HEK293 (cell line): ENCODE measurements at regions not wholly inside any gene's neighbourhood (a gene's known extent, or its start where the extent isn't known, plus 50 kb on each side); places are given as distances from the start of the nearest gene placed in this dataset.

Experiments
- CTCF ChIA-PET: fragments of 350-600 bp; formaldehyde crosslinking; extraction: SDS; loops from one replicate; lab custom pipeline; 2021; ENCODE audit warnings: antibody characterized with exemption; lab: Yijun Ruan, JAX
- POLR2A ChIA-PET: fragments of 300-600 bp; formaldehyde crosslinking; extraction: SDS; loops from one replicate; lab custom pipeline; 2020; ENCODE audit warnings: antibody characterized with exemption, inconsistent platforms; lab: Yijun Ruan, JAX
- H3K27ac ChIP-seq: fragments of 200-500 bp; sonication (Bioruptor generic); 2 replicates; pipeline ENCODE4 v1.5.1; 2014; ENCODE audit warnings: low read depth, low read length, control low read depth, inconsistent platforms; ENCODE audit errors: extremely low read depth
- H3K36me3 ChIP-seq, 2 experiments: fragments of 200-500 bp in 1 of 2; sonication (Bioruptor generic) in 1 of 2; 1 replicate in 1 of 2; 2 replicates in 1 of 2; pipeline ENCODE4 v1.5.1; 2014 to 2017; ENCODE audit warnings: inconsistent platforms in 2 of 2, low read length in 2 of 2; ENCODE audit not compliant: control insufficient read depth in 2 of 2, insufficient read depth in 1 of 2
- H3K4me1 ChIP-seq: fragments of 200-500 bp; sonication (Bioruptor generic); 2 replicates; pipeline ENCODE4 v1.5.1; 2014; ENCODE audit warnings: mild to moderate bottlenecking, low read length, inconsistent platforms; ENCODE audit not compliant: control insufficient read depth, insufficient read depth
- H3K4me3 ChIP-seq: 2 replicates; pipeline ENCODE4 v1.5.1; 2011; ENCODE audit warnings: low read depth, mild to moderate bottlenecking, control low read depth, low read length, moderate library complexity
- H3K9me3 ChIP-seq: fragments of 200-500 bp; sonication (Bioruptor generic); 2 replicates; pipeline ENCODE4 v1.5.1; 2014; ENCODE audit warnings: low read depth, low read length, inconsistent platforms; ENCODE audit not compliant: control insufficient read depth, insufficient read depth
- BCL11B ChIP-seq: fragments of 450-650 bp; formaldehyde crosslinking; IDR thresholded peaks from 2 replicates; pipeline ENCODE4 v1.5.1; 2016; ENCODE audit warnings: low read depth, missing biosample characterization, missing genetic modification characterization
- PBX3 ChIP-seq: sonication (generic); formaldehyde crosslinking; IDR thresholded peaks from 2 replicates; pipeline ENCODE4 v1.8.1; 2022; ENCODE audit warnings: mild to moderate bottlenecking, moderate library complexity, missing genetic modification reagents
- RBAK ChIP-seq: fragments of 450-650 bp; formaldehyde crosslinking; IDR thresholded peaks from 2 replicates; pipeline ENCODE4 v1.5.1; 2016; ENCODE audit warnings: missing biosample characterization, missing genetic modification characterization
- TCF7L2 ChIP-seq: IDR thresholded peaks from 2 replicates; pipeline ENCODE4 v1.6.1; 2011; ENCODE audit warnings: low read depth, mild to moderate bottlenecking, inconsistent platforms, low read length, moderate library complexity, borderline replicate concordance
- ZNF223 ChIP-seq: fragments of 450-650 bp; formaldehyde crosslinking; IDR thresholded peaks from 2 replicates; pipeline ENCODE4 v1.5.1; 2016; ENCODE audit warnings: missing biosample characterization, missing genetic modification characterization
- ZNF530 ChIP-seq: fragments of 450-650 bp; formaldehyde crosslinking; IDR thresholded peaks from 2 replicates; pipeline ENCODE4 v1.5.1; 2016; ENCODE audit warnings: low read depth, missing biosample characterization, missing genetic modification characterization
- ZNF558 ChIP-seq: fragments of 450-650 bp; formaldehyde crosslinking; IDR thresholded peaks from 2 replicates; pipeline ENCODE4 v1.5.1; 2016; ENCODE audit warnings: missing biosample characterization, missing genetic modification characterization
- ZNF629 ChIP-seq: fragments of 450-650 bp; formaldehyde crosslinking; IDR thresholded peaks from 2 replicates; pipeline ENCODE4 v1.5.1; 2017; ENCODE audit warnings: missing biosample characterization, missing genetic modification characterization
- ZNF747 ChIP-seq: fragments of 450-650 bp; formaldehyde crosslinking; IDR thresholded peaks from 2 replicates; pipeline ENCODE4 v1.5.1; 2016; ENCODE audit warnings: missing biosample characterization, missing genetic modification characterization
- ZNF76 ChIP-seq: fragments of 450-650 bp; formaldehyde crosslinking; IDR thresholded peaks from 2 replicates; pipeline ENCODE4; 2016; ENCODE audit warnings: low read depth, missing biosample characterization, missing genetic modification characterization, borderline replicate concordance
- ZNF830 ChIP-seq: fragments of 450-650 bp; IDR thresholded peaks from 2 replicates; pipeline ENCODE4 v1.5.0; 2018; ENCODE audit warnings: missing biosample characterization, missing genetic modification characterization, low read depth, mild to moderate bottlenecking, moderate library complexity
- TF ChIP-seq, protein P1 (sequence below): fragments of 450-650 bp; formaldehyde crosslinking; IDR thresholded peaks from 2 replicates; pipeline ENCODE4 v1.5.1; 2016; ENCODE audit warnings: missing biosample characterization, missing genetic modification characterization, low read depth
- TF ChIP-seq, protein P2 (sequence below): fragments of 450-650 bp; formaldehyde crosslinking; IDR thresholded peaks from 2 replicates; pipeline ENCODE4 v1.5.1; 2016; ENCODE audit warnings: missing biosample characterization, missing genetic modification characterization
- TF ChIP-seq, protein P3 (sequence below): fragments of 450-650 bp; formaldehyde crosslinking; IDR thresholded peaks from 2 replicates; pipeline ENCODE4 v1.5.1; 2017; ENCODE audit warnings: missing biosample characterization, missing genetic modification characterization
- TF ChIP-seq, protein P4 (sequence below): fragments of 450-650 bp; formaldehyde crosslinking; IDR thresholded peaks from 2 replicates; pipeline ENCODE4 v1.5.1; 2017; ENCODE audit warnings: missing biosample characterization, missing genetic modification characterization
- TF ChIP-seq, protein P5 (sequence below): fragments of 450-650 bp; formaldehyde crosslinking; IDR thresholded peaks from 2 replicates; pipeline ENCODE4 v1.5.1; 2016; ENCODE audit warnings: missing biosample characterization, missing genetic modification characterization, borderline replicate concordance

GRCh38 chr5:61842840-61843239, 463.2 kb upstream of the KIF2A start:
- TF ChIP-seq ZNF830 (tag by site-specific recombination): no peak
- no peak for TF ChIP-seq ZNF223 (tag by site-specific recombination)
- no peak for TF ChIP-seq ZNF558 (tag by site-specific recombination)
- no peak overlapping the region for H3K27ac ChIP-seq
- no peak overlapping the region for H3K4me3 ChIP-seq
- H3K4me1 ChIP-seq: no peaks in the 10 kb centered on the region
- ChIA-PET POLR2A (no interaction called here), CTCF (interaction anchor here (1.0 kb wide), 1 partner anchor 75 kb away, joined by 3 read pairs; no protein-coding TSS in a partner anchor)
- no peaks in the 10 kb centered on the region for H3K9me3 ChIP-seq
- H3K36me3 ChIP-seq: no peaks in the 10 kb centered on the region

DNA sequence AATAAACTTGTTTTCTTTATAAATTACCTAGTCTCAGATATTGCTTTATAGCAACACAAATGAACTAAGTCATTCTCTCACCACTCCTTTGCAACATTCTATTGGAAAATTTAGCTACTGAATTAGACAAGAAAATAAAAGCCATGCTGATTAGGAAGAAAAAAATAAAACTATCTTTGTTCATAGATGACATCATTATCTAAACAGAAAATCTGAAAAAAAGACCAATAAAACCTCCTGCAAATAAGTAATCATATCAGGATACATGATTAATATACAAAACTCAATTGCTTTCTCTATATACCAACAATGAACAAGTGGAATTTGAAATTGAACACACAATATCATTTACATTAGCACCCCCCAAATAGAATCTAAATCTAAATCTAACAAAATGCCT, 455.3 kb upstream of the KIF2A start:
- Histone ChIP-seq H3K4me3 (no peak overlapping the region), H3K4me1 (no peaks in the 10 kb centered on the region), H3K9me3 (no peaks in the 10 kb centered on the region), H3K36me3 (no peaks in the 10 kb centered on the region), H3K27ac (no peak overlapping the region)
- CTCF ChIA-PET: no interaction called here
- POLR2A ChIA-PET: no interaction called here
- no peak for TF ChIP-seq ZNF530
- TF ChIP-seq, protein P1, sequence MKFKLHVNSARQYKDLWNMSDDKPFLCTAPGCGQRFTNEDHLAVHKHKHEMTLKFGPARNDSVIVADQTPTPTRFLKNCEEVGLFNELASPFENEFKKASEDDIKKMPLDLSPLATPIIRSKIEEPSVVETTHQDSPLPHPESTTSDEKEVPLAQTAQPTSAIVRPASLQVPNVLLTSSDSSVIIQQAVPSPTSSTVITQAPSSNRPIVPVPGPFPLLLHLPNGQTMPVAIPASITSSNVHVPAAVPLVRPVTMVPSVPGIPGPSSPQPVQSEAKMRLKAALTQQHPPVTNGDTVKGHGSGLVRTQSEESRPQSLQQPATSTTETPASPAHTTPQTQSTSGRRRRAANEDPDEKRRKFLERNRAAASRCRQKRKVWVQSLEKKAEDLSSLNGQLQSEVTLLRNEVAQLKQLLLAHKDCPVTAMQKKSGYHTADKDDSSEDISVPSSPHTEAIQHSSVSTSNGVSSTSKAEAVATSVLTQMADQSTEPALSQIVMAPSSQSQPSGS (tag by site-specific recombination): peak; percentile 78

DNA sequence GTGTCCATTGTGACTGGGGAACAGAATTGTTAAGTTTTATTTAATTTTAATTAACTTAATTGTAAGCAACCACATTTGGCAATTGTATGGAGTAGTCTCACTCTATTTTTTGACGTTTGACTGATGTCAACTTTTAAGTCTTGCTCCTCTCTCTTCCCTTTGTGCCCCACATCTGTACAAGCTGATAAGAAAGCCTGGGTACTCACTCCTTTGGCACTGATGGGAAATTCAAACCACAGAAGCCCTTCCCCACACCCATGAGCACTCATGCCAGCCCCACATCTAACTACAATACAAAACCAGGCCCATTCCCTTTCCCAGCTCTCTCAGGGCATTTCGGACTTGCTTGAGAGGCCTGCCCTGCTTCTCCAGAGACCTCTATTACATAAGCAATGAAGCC, 451.5 kb upstream of the KIF2A start:
- no peak overlapping the region for H3K27ac ChIP-seq
- no peak overlapping the region for H3K4me3 ChIP-seq
- no peaks in the 10 kb centered on the region for H3K9me3 ChIP-seq
- POLR2A ChIA-PET: no interaction called here
- no peaks in the 10 kb centered on the region for H3K4me1 ChIP-seq
- CTCF ChIA-PET: interaction anchor here (0.7 kb wide), 1 partner anchor 1207 kb away, joined by 3 read pairs; no protein-coding TSS in a partner anchor
- H3K36me3 ChIP-seq: no peaks in the 10 kb centered on the region
- no peak for TF ChIP-seq BCL11B (tag by site-specific recombination)
- TF ChIP-seq, protein P2, sequence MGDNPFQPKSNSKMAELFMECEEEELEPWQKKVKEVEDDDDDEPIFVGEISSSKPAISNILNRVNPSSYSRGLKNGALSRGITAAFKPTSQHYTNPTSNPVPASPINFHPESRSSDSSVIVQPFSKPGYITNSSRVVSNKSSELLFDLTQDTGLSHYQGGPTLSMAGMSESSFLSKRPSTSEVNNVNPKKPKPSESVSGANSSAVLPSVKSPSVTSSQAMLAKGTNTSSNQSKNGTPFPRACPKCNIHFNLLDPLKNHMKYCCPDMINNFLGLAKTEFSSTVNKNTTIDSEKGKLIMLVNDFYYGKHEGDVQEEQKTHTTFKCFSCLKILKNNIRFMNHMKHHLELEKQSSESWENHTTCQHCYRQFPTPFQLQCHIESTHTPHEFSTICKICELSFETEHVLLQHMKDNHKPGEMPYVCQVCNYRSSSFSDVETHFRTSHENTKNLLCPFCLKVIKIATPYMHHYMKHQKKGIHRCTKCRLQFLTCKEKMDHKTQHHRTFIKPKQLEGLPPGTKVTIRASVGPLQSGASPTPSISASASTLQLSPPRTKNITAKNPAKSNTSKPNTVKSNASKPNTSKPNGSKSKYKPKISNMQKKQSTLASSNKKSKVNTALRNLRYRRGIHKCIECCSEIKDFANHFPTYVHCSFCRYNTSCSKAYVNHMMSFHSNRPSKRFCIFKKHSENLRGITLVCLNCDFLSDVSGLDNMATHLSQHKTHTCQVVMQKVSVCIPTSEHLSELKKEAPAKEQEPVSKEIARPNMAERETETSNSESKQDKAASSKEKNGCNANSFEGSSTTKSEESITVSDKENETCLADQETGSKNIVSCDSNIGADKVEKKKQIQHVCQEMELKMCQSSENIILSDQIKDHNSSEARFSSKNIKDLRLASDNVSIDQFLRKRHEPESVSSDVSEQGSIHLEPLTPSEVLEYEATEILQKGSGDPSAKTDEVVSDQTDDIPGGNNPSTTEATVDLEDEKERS (tag by site-specific recombination): no peak
- TF ChIP-seq ZNF629 (tag by site-specific recombination): no peak
- no peak for TF ChIP-seq RBAK (tag by site-specific recombination)
- TF ChIP-seq, protein P3, sequence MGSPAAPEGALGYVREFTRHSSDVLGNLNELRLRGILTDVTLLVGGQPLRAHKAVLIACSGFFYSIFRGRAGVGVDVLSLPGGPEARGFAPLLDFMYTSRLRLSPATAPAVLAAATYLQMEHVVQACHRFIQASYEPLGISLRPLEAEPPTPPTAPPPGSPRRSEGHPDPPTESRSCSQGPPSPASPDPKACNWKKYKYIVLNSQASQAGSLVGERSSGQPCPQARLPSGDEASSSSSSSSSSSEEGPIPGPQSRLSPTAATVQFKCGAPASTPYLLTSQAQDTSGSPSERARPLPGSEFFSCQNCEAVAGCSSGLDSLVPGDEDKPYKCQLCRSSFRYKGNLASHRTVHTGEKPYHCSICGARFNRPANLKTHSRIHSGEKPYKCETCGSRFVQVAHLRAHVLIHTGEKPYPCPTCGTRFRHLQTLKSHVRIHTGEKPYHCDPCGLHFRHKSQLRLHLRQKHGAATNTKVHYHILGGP: no peak
- no peak for TF ChIP-seq ZNF76 (tag by site-specific recombination)
- TF ChIP-seq, protein P4, sequence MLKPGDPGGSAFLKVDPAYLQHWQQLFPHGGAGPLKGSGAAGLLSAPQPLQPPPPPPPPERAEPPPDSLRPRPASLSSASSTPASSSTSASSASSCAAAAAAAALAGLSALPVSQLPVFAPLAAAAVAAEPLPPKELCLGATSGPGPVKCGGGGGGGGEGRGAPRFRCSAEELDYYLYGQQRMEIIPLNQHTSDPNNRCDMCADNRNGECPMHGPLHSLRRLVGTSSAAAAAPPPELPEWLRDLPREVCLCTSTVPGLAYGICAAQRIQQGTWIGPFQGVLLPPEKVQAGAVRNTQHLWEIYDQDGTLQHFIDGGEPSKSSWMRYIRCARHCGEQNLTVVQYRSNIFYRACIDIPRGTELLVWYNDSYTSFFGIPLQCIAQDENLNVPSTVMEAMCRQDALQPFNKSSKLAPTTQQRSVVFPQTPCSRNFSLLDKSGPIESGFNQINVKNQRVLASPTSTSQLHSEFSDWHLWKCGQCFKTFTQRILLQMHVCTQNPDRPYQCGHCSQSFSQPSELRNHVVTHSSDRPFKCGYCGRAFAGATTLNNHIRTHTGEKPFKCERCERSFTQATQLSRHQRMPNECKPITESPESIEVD: no peak
- TF ChIP-seq PBX3: no peak
- TF ChIP-seq, protein P5, sequence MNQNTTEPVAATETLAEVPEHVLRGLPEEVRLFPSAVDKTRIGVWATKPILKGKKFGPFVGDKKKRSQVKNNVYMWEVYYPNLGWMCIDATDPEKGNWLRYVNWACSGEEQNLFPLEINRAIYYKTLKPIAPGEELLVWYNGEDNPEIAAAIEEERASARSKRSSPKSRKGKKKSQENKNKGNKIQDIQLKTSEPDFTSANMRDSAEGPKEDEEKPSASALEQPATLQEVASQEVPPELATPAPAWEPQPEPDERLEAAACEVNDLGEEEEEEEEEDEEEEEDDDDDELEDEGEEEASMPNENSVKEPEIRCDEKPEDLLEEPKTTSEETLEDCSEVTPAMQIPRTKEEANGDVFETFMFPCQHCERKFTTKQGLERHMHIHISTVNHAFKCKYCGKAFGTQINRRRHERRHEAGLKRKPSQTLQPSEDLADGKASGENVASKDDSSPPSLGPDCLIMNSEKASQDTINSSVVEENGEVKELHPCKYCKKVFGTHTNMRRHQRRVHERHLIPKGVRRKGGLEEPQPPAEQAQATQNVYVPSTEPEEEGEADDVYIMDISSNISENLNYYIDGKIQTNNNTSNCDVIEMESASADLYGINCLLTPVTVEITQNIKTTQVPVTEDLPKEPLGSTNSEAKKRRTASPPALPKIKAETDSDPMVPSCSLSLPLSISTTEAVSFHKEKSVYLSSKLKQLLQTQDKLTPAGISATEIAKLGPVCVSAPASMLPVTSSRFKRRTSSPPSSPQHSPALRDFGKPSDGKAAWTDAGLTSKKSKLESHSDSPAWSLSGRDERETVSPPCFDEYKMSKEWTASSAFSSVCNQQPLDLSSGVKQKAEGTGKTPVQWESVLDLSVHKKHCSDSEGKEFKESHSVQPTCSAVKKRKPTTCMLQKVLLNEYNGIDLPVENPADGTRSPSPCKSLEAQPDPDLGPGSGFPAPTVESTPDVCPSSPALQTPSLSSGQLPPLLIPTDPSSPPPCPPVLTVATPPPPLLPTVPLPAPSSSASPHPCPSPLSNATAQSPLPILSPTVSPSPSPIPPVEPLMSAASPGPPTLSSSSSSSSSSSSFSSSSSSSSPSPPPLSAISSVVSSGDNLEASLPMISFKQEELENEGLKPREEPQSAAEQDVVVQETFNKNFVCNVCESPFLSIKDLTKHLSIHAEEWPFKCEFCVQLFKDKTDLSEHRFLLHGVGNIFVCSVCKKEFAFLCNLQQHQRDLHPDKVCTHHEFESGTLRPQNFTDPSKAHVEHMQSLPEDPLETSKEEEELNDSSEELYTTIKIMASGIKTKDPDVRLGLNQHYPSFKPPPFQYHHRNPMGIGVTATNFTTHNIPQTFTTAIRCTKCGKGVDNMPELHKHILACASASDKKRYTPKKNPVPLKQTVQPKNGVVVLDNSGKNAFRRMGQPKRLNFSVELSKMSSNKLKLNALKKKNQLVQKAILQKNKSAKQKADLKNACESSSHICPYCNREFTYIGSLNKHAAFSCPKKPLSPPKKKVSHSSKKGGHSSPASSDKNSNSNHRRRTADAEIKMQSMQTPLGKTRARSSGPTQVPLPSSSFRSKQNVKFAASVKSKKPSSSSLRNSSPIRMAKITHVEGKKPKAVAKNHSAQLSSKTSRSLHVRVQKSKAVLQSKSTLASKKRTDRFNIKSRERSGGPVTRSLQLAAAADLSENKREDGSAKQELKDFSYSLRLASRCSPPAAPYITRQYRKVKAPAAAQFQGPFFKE: no peak
- no peak for TF ChIP-seq TCF7L2
- TF ChIP-seq ZNF747 (tag by site-specific recombination): no peak
